GM12878 (cell line): ENCODE measurements at regions not wholly inside any gene's neighbourhood (a gene's known extent, or its start where the extent isn't known, plus 50 kb on each side); places are given as distances from the start of the nearest gene placed in this dataset.

ENCODE experiments used
- ATAC-seq: fragments of 200-7000 bp; cut with Tn5 transposase; 3 replicates; pipeline ENCODE4 v1.9.1; 2020; ENCODE audit warnings: mild to moderate bottlenecking, moderate library complexity
- BruUV-seq: library from RNA; stranded (reverse); fragments of 400-500 nt; replicated peaks from 2 replicates; lab custom pipeline; 2021; lab: Mats Ljungman, UMichigan
- CTCF ChIA-PET: fragments of 300-600 bp; sonication (Branson Sonifier 250); formaldehyde crosslinking; extraction: SDS; loops from one replicate; lab custom pipeline; 2021; ENCODE audit warnings: inconsistent platforms; lab: Yijun Ruan, JAX
- POLR2A ChIA-PET: fragments of 350-600 bp; formaldehyde crosslinking; extraction: SDS; loops from one replicate; lab custom pipeline; 2021; ENCODE audit warnings: inconsistent platforms; lab: Charles Lee
- RAD21 ChIA-PET: fragments of 300-600 bp; sonication (Branson Sonifier 250); formaldehyde crosslinking; loops from one replicate; lab custom pipeline; 2023; ENCODE audit warnings: antibody characterized with exemption; ENCODE audit not compliant: unreplicated experiment; lab: Charles Lee
- SMC1A ChIA-PET: fragments of 300-600 bp; sonication (Branson Sonifier 250); formaldehyde crosslinking; loops from one replicate; lab custom pipeline; 2023; ENCODE audit not compliant: unreplicated experiment, uncharacterized antibody; lab: Charles Lee
- DNase-seq: peaks from one replicate; pipeline ENCODE4 v3.0.0-alpha.2; 2011; ENCODE audit warnings: low read depth, low spot score
- FAIRE-seq: peaks from 3 replicates; lab custom pipeline; 2011; peaks lifted over from hg19 to GRCh38; lab: Jason Lieb, UNC
- H2AFZ ChIP-seq: 2 replicates; pipeline ENCODE4 v1.6.0; 2011; ENCODE audit warnings: low read depth, low read length, control low read depth; ENCODE audit not compliant: control insufficient read depth
- H3K27ac ChIP-seq: 2 replicates; pipeline ENCODE4 v1.5.1; 2011; ENCODE audit warnings: control low read depth; ENCODE audit not compliant: control insufficient read depth, insufficient read depth
- H3K27me3 ChIP-seq, 2 experiments: replicated peaks in 1 of 2; 2 replicates each; pipeline versions ENCODE4 v1.6.0 to v1.6.1; 2011; ENCODE audit warnings: low read length in 1 of 2; ENCODE audit not compliant: control insufficient read depth in 2 of 2, insufficient read depth in 2 of 2
- H3K36me3 ChIP-seq, 2 experiments: 2 replicates each; pipeline ENCODE4 v1.5.1; 2011; ENCODE audit warnings: low read length in 1 of 2; ENCODE audit not compliant: control insufficient read depth in 2 of 2, insufficient read depth in 2 of 2
- H3K4me1 ChIP-seq: 2 replicates; pipeline ENCODE4 v1.6.1; 2011; ENCODE audit warnings: mild to moderate bottlenecking, low read length, moderate library complexity, mixed read lengths; ENCODE audit not compliant: control insufficient read depth, insufficient read depth
- H3K4me2 ChIP-seq: 2 replicates; pipeline ENCODE4 v1.6.0; 2011; ENCODE audit warnings: control low read depth; ENCODE audit not compliant: control insufficient read depth, insufficient read depth
- H3K4me3 ChIP-seq: fragments of 200-600 bp; sonication (generic); 2 replicates; pipeline ENCODE4 v1.5.1; 2016
- H3K79me2 ChIP-seq: 2 replicates; pipeline ENCODE4 v1.6.0; 2011; ENCODE audit warnings: low read length; ENCODE audit not compliant: control insufficient read depth, insufficient read depth
- H3K9ac ChIP-seq: 2 replicates; pipeline ENCODE4 v1.8.0; 2011; ENCODE audit warnings: low read length, control low read depth, mixed read lengths; ENCODE audit not compliant: control insufficient read depth, insufficient read depth
- H3K9me3 ChIP-seq: replicated peaks from 3 replicates; pipeline ENCODE4 v1.5.1; 2011; ENCODE audit warnings: mild to moderate bottlenecking, low read length; ENCODE audit not compliant: control insufficient read depth, insufficient read depth
- H4K20me1 ChIP-seq: 2 replicates; pipeline ENCODE4 v1.6.0; 2011; ENCODE audit not compliant: control insufficient read depth, insufficient read depth
- ATF2 ChIP-seq: IDR thresholded peaks from 2 replicates; pipeline ENCODE4 v1.6.1; 2012; ENCODE audit warnings: low read length, inconsistent platforms
- CBX3 ChIP-seq: fragments of 200-600 bp; sonication (generic); IDR thresholded peaks from 2 replicates; pipeline ENCODE4 v1.6.1; 2016; ENCODE audit warnings: low read depth, borderline replicate concordance
- EGR1 ChIP-seq, 2 experiments: IDR thresholded peaks; 1 replicate in 1 of 2; 2 replicates in 1 of 2; pipeline ENCODE4 v1.6.1; 2011 to 2012; ENCODE audit warnings: low read depth in 2 of 2, low read length in 2 of 2, borderline replicate concordance in 1 of 2, mild to moderate bottlenecking in 1 of 2, moderate library complexity in 1 of 2
- HDGF ChIP-seq: fragments of 450-650 bp; IDR thresholded peaks from 2 replicates; pipeline ENCODE4 v1.6.1; 2016; ENCODE audit warnings: antibody characterized with exemption
- HSF1 ChIP-seq: fragments of 150-350 bp; IDR thresholded peaks from 2 replicates; pipeline ENCODE4 v1.6.1; 2014; ENCODE audit warnings: mild to moderate bottlenecking, low read depth, low read length
- KLF5 ChIP-seq: fragments of 450-650 bp; IDR thresholded peaks from 2 replicates; pipeline ENCODE4 v1.6.1; 2014; ENCODE audit warnings: mild to moderate bottlenecking; ENCODE audit not compliant: partially characterized antibody
- MEF2A ChIP-seq: IDR thresholded peaks from 2 replicates; pipeline ENCODE4 v1.6.1; 2011; ENCODE audit warnings: low read depth, mild to moderate bottlenecking, low read length, moderate library complexity; ENCODE audit not compliant: insufficient read depth
- PKNOX1 ChIP-seq: fragments of 450-650 bp; IDR thresholded peaks from 2 replicates; pipeline ENCODE4 v1.6.1; 2016; ENCODE audit warnings: mild to moderate bottlenecking
- PML ChIP-seq: IDR thresholded peaks from 2 replicates; pipeline ENCODE4 v1.6.1; 2012; ENCODE audit warnings: low read length, inconsistent platforms
- RB1 ChIP-seq: fragments of 450-650 bp; formaldehyde crosslinking; IDR thresholded peaks from 2 replicates; pipeline ENCODE4 v1.6.1; 2017; ENCODE audit warnings: mild to moderate bottlenecking, borderline replicate concordance
- SMAD1 ChIP-seq: fragments of 450-650 bp; IDR thresholded peaks from 2 replicates; pipeline ENCODE4 v1.6.1; 2018; ENCODE audit warnings: mild to moderate bottlenecking, low read depth; ENCODE audit not compliant: partially characterized antibody
- SUPT20H ChIP-seq: IDR thresholded peaks from 2 replicates; pipeline ENCODE4 v1.6.1; 2011; ENCODE audit warnings: low read depth, mild to moderate bottlenecking, low read length, moderate library complexity, borderline replicate concordance; ENCODE audit not compliant: control insufficient read depth
- SUZ12 ChIP-seq: fragments of 200-600 bp; sonication (generic); IDR thresholded peaks from one replicate; pipeline ENCODE4 v1.6.1; 2018; ENCODE audit warnings: antibody characterized with exemption, mild to moderate bottlenecking; ENCODE audit not compliant: unreplicated experiment
- ZBTB11 ChIP-seq: fragments of 450-650 bp; formaldehyde crosslinking; IDR thresholded peaks from 2 replicates; pipeline ENCODE4 v1.5.0; 2022; ENCODE audit warnings: mild to moderate bottlenecking, missing genetic modification characterization
- ZNF622 ChIP-seq: fragments of 450-650 bp; IDR thresholded peaks from 2 replicates; pipeline ENCODE4 v1.6.1; 2017; ENCODE audit warnings: mild to moderate bottlenecking, inconsistent platforms
- WGBS: methylation state at CpG from one replicate; pipeline ENCODE4 v1.1.6; 2016; ENCODE audit warnings: low lambda C conversion rate; ENCODE audit not compliant: insufficient replicate concordance, insufficient coverage; ENCODE audit errors: missing lambda C conversion rate; 5-methylcytosine and 5-hydroxymethylcytosine counted together
- in situ Hi-C: fragments of 300-500 bp; cut with MboI; formaldehyde crosslinking; loops from 9 replicates; pipeline ENCODE4 v1.14.3; 2018; ENCODE audit warnings: mixed read lengths
- intact Hi-C: fragments of 100-400 bp; cut with micrococcal nuclease; formaldehyde crosslinking; loops from one replicate; pipeline ENCODE4 v1.14.2; 2022; ENCODE audit not compliant: unreplicated experiment

- Histone ChIP-seq H3K4me1 (no peaks in the 10 kb centered on the region), H3K9me3 (no peaks in the 10 kb centered on the region), H2AFZ (no peak overlapping the region), H3K79me2 (no peaks in the 10 kb centered on the region), H3K27ac (no peak overlapping the region), H3K36me3 (no peaks in the 10 kb centered on the region), H4K20me1 (no peaks in the 10 kb centered on the region), H3K4me3 (no peak overlapping the region), H3K9ac (no peak overlapping the region), H3K27me3 (no peaks in the 10 kb centered on the region), H3K4me2 (no peak overlapping the region)
- BruUV-seq, result no TSS peak
- ChIA-PET RAD21 (interaction anchor here (0.7 to 6.4 kb wide), 18 partner anchors 8 to 254 kb away, joined by 3 to 57 read pairs (median 5); no protein-coding TSS in a partner anchor), SMC1A (interaction anchor here (0.7 to 4.2 kb wide), 21 partner anchors 10 to 132 kb away, joined by 3 to 36 read pairs (median 5); no protein-coding TSS in a partner anchor), CTCF (interaction anchor here (0.6 to 7.6 kb wide), 23 partner anchors 11 to 657 kb away, joined by 3 to 117 read pairs (median 5); no protein-coding TSS in a partner anchor), POLR2A (interaction anchor here (1.0 to 1.3 kb wide), 2 partner anchors 123 to 141 kb away, joined by 3 read pairs; no protein-coding TSS in a partner anchor)
- WGBS, result 53% methylated on average over 4 of the region's 4 CpGs
- no peak for ATAC-seq
- DNase-seq, result no peak
- intact Hi-C loops, result loop anchor here (2.0 to 5.0 kb wide), 3 partner anchors 37 to 221 kb away; partner anchors contain the start of gene FOXP4
- in situ Hi-C loops, result loop anchor here (5.0 kb wide), 1 partner anchor 130 kb away; no protein-coding TSS in a partner anchor
- no peak for FAIRE-seq
- TF ChIP-seq RB1 (no peak), SMAD1 (no peak), HSF1 (no peak), SUZ12 (no peak), ZBTB11 (CRISPR knock-in tag) (no peak), MEF2A (no peak), ZNF622 (no peak), ATF2 (no peak), SUPT20H (no peak), KLF5 (no peak), EGR1 (IDR thresholded peaks at IDR 0.05; ENCODE audit: borderline replicate concordance in 1 of 2, low read depth in 2 of 2, low read length in 2 of 2) (no peak), HDGF (no peak), CBX3 (no peak), PML (no peak), PKNOX1 (no peak)
- TF ChIP-seq, all 136 proteins: peak for 0
These were observed 84.1 kb upstream of the FOXP4 start for GRCh38 chr6:41462033-41462432.
